PFSK-1 (cell line): ENCODE measurements at regions not wholly inside any gene's neighbourhood (a gene's known extent, or its start where the extent isn't known, plus 50 kb on each side); places are given as distances from the start of the nearest gene placed in this dataset.

ENCODE experiments used
- REST ChIP-seq, 2 experiments: IDR thresholded peaks; 2 replicates each; pipeline versions ENCODE4 v1.6.1 to v1.8.0; 2011 to 2012; ENCODE audit warnings: low read depth in 2 of 2, low read length in 2 of 2, control low read depth in 1 of 2, inconsistent platforms in 1 of 2, mild to moderate bottlenecking in 1 of 2, moderate library complexity in 1 of 2; ENCODE audit not compliant: insufficient read depth in 1 of 2
- SIN3A ChIP-seq: IDR thresholded peaks from 2 replicates; pipeline ENCODE4 v1.6.1; 2012; ENCODE audit warnings: mild to moderate bottlenecking, low read length, moderate library complexity, borderline replicate concordance; ENCODE audit not compliant: insufficient read depth

- no peak for TF ChIP-seq SIN3A
- TF ChIP-seq REST (IDR thresholded peaks at IDR 0.05; ENCODE audit: insufficient read depth in 1 of 2, low read depth in 2 of 2, low read length in 2 of 2) = no peak
These were observed 1206.2 kb upstream of the NCAM2 start for GRCh38 chr21:19792004-19792403.
